ENCODE measurements at regions not wholly inside any gene's neighbourhood (a gene's known extent, or its start where the extent isn't known, plus 50 kb on each side); places are given as distances from the start of the nearest gene placed in this dataset.

DNA sequence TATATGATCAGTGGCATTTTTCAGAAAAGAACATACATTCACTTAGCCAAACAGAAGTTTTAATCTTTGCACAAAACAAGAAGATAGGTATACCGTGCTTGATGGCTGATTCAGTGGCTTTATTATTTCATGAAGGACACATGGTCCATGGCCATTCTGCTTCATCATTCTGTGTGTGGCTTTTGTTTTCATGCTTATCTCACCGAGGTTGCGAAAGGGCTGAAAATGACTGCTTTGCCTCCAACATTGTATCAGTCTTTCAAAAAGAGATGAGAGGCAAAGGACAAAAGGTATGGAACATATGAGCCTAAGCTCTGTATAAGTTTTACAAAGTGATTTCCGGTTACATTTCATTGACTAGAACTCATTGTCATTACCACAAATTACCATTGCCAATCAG is 541.1 kb downstream of the RAB28 start:
- no peak for ATAC-seq (ENCODE audit: low FRiP score in 2 of 2)
- no peak for TF ChIP-seq EP300 (IDR thresholded peaks at IDR 0.05)
- TF ChIP-seq, protein P1, sequence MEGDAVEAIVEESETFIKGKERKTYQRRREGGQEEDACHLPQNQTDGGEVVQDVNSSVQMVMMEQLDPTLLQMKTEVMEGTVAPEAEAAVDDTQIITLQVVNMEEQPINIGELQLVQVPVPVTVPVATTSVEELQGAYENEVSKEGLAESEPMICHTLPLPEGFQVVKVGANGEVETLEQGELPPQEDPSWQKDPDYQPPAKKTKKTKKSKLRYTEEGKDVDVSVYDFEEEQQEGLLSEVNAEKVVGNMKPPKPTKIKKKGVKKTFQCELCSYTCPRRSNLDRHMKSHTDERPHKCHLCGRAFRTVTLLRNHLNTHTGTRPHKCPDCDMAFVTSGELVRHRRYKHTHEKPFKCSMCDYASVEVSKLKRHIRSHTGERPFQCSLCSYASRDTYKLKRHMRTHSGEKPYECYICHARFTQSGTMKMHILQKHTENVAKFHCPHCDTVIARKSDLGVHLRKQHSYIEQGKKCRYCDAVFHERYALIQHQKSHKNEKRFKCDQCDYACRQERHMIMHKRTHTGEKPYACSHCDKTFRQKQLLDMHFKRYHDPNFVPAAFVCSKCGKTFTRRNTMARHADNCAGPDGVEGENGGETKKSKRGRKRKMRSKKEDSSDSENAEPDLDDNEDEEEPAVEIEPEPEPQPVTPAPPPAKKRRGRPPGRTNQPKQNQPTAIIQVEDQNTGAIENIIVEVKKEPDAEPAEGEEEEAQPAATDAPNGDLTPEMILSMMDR (IDR thresholded peaks at IDR 0.05), result no peak
- Histone ChIP-seq H3K27ac (no peak overlapping the region), H3K9me3 (no peaks in the 10 kb centered on the region), H3K4me1 (no peaks in the 10 kb centered on the region), H3K36me3 (no peaks in the 10 kb centered on the region), H3K4me3 (no peak overlapping the region), H3K27me3 (no peaks in the 10 kb centered on the region)
- DNase-seq, result no peak
- WGBS, 2 donors, result 86 to 90% methylated on average over 4 of the region's 4 CpGs

DNA sequence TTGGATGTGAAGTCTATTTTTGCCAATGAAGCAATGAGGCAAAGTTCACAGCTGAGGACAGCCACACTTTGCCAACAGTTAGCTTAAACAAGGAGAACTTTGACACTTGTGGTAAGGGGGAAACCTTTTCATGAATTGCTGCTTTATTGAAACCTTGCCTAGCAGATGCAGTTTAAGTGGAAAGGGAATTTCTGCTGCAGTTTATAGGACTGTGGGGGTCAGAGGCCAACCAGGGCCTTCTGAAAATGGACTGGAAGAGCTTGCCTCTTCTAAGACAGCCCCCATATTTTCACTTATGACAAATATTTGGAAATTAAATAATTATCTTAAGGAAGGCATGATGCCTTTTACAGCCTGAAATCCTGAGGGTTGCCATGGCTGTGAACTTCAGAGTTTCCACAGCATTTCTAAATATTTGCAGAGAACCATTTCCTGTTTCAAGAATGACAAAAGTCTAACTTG is 550.3 kb downstream of the RAB28 start:
- H3K4me3 ChIP-seq, result no peak overlapping the region
- H3K27me3 ChIP-seq, result no peaks in the 10 kb centered on the region
- no peaks in the 10 kb centered on the region for H3K36me3 ChIP-seq
- no peak for ATAC-seq (ENCODE audit: low FRiP score in 2 of 2)
- no peak for DNase-seq
- no peak overlapping the region for H3K27ac ChIP-seq
- no peaks in the 10 kb centered on the region for H3K9me3 ChIP-seq
- TF ChIP-seq POLR2AphosphoS5 (IDR thresholded peaks at IDR 0.05) (no peak), EP300 (IDR thresholded peaks at IDR 0.05) (no peak), POLR2A (IDR thresholded peaks at IDR 0.05) (no peak)
- TF ChIP-seq, protein P1 (IDR thresholded peaks at IDR 0.05), result no peak
- no peaks in the 10 kb centered on the region for H3K4me1 ChIP-seq

DNA sequence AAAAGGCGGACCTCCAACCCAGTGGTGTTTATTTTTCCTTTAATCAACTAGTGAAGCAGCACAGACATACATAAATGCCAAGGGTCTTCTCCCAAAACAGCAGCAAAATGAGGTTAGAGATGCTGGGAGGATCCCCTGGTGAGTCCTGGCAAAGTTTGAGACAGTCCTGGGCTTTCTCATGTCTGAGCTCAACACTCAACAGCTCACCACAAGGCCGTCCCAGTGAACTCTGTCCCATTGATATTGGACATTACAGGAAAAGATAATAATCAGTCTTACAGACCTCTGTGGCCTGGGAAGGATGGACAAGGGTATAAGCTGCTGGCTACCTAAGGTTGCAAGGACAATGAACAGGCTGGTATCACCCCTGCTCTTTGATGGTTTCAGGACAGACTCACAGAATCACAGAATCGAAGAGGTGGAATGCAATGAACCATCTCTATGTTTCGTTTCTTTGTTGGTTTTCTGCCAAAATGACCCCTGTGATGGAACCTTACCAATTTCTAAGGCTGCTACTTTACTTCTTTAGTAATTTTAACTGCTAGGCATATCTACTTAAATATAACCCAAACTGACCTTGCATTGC is 551.8 kb downstream of the RAB28 start:
- no peaks in the 10 kb centered on the region for H3K9me3 ChIP-seq
- H3K36me3 ChIP-seq, result no peaks in the 10 kb centered on the region
- ATAC-seq (ENCODE audit: low FRiP score in 2 of 2), result no peak
- WGBS, 2 donors, result 69 to 79% methylated on average over 4 of the region's 4 CpGs
- H3K4me1 ChIP-seq, result no peaks in the 10 kb centered on the region
- H3K27ac ChIP-seq, result no peak overlapping the region
- DNase-seq, result no peak
- H3K4me3 ChIP-seq, result no peak overlapping the region
- no peaks in the 10 kb centered on the region for H3K27me3 ChIP-seq
- no peak for TF ChIP-seq POLR2A (IDR thresholded peaks at IDR 0.05)
- TF ChIP-seq POLR2AphosphoS5 (IDR thresholded peaks at IDR 0.05), result no peak
- no peak for TF ChIP-seq EP300 (IDR thresholded peaks at IDR 0.05)
- TF ChIP-seq, protein P1 (IDR thresholded peaks at IDR 0.05), result no peak

DNA sequence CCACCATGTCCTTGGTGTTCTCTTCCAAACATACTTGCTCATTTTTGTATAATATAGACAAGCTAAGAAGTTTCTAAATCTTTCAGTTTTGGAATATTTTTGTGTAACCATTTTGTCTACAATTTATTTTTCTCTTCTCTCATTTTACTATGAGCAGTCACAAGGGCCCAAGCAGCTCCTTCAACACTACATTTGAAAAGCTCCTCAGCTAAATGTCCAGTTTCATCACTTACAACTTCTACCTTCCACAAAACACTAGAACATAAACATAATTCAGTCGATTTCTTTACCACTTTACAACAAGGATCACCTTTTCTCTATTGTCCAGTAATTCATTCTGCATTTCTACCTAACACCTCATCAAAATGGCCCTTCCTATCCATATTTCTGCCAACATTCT is 554.4 kb downstream of the RAB28 start:
- H3K4me1 ChIP-seq, result no peaks in the 10 kb centered on the region
- H3K27ac ChIP-seq, result no peak overlapping the region
- TF ChIP-seq, protein P1 (IDR thresholded peaks at IDR 0.05), result no peak
- TF ChIP-seq POLR2AphosphoS5 (IDR thresholded peaks at IDR 0.05), result no peak
- no peak for TF ChIP-seq POLR2A (IDR thresholded peaks at IDR 0.05)
- TF ChIP-seq EP300 (IDR thresholded peaks at IDR 0.05), result no peak
- no peaks in the 10 kb centered on the region for H3K36me3 ChIP-seq
- no peaks in the 10 kb centered on the region for H3K9me3 ChIP-seq
- WGBS, 2 donors, result 75 to 85% methylated on average over 1 of the region's 1 CpG
- H3K27me3 ChIP-seq, result no peaks in the 10 kb centered on the region
- DNase-seq (no peak), ATAC-seq (ENCODE audit: low FRiP score in 2 of 2) (no peak)
- H3K4me3 ChIP-seq, result no peak overlapping the region

DNA sequence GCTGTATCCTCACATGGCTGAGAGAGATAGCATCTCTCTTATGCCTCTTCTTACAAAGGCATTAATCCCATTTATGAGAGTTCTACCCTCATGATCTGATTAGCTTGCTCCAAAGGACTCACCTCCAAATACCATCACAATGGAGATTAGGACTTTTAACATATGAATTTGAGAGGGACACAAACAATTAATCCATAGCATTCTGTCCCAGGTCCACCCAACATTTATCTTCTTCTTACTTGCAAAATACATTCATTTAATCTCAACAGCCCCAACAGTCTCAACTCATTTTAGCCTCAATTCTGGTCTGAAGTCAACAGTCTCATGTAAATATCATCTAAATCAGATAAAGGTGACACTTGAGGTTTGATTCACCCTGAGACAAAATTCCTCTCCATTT is 555.4 kb downstream of the RAB28 start:
- no peak for TF ChIP-seq POLR2A (IDR thresholded peaks at IDR 0.05)
- TF ChIP-seq, protein P1 (IDR thresholded peaks at IDR 0.05), result no peak
- TF ChIP-seq EP300 (IDR thresholded peaks at IDR 0.05), result no peak
- no peak for TF ChIP-seq POLR2AphosphoS5 (IDR thresholded peaks at IDR 0.05)
- no peak for DNase-seq
- H3K4me1 ChIP-seq, result no peaks in the 10 kb centered on the region
- H3K27me3 ChIP-seq, result no peaks in the 10 kb centered on the region
- H3K27ac ChIP-seq, result no peak overlapping the region
- no peaks in the 10 kb centered on the region for H3K9me3 ChIP-seq
- H3K36me3 ChIP-seq, result no peaks in the 10 kb centered on the region
- no peak for ATAC-seq (ENCODE audit: low FRiP score in 2 of 2)
- no peak overlapping the region for H3K4me3 ChIP-seq
